Panc1 (cell line): ENCODE measurements at regions not wholly inside any gene's neighbourhood (a gene's known extent, or its start where the extent isn't known, plus 50 kb on each side); places are given as distances from the start of the nearest gene placed in this dataset.

Experiments
- POLR2AphosphoS5 ChIP-seq: IDR thresholded peaks from 2 replicates; pipeline ENCODE4 v1.6.1; 2012; ENCODE audit warnings: mild to moderate bottlenecking, low read depth, low read length, moderate library complexity
- SIN3A ChIP-seq: IDR thresholded peaks from 2 replicates; pipeline ENCODE4 v1.6.1; 2012; ENCODE audit warnings: low read depth, mild to moderate bottlenecking, low read length, moderate library complexity, borderline replicate concordance; ENCODE audit not compliant: insufficient read depth
- TF ChIP-seq, protein P1 (sequence below), 2 experiments: IDR thresholded peaks; 2 replicates each; pipeline ENCODE4 v1.6.1; 2011 to 2012; ENCODE audit warnings: low read depth in 2 of 2, control low read depth in 1 of 2, low read length in 1 of 2, mild to moderate bottlenecking in 1 of 2, moderate library complexity in 1 of 2; ENCODE audit not compliant: insufficient read depth in 1 of 2
- TF ChIP-seq, protein P2 (sequence below): fragments of 450-650 bp; IDR thresholded peaks from 2 replicates; pipeline ENCODE4 v1.5.1; 2017; ENCODE audit warnings: mild to moderate bottlenecking

GRCh38 chr14:97642631-97643030, 845.4 kb downstream of the VRK1 start:
- TF ChIP-seq, protein P1, sequence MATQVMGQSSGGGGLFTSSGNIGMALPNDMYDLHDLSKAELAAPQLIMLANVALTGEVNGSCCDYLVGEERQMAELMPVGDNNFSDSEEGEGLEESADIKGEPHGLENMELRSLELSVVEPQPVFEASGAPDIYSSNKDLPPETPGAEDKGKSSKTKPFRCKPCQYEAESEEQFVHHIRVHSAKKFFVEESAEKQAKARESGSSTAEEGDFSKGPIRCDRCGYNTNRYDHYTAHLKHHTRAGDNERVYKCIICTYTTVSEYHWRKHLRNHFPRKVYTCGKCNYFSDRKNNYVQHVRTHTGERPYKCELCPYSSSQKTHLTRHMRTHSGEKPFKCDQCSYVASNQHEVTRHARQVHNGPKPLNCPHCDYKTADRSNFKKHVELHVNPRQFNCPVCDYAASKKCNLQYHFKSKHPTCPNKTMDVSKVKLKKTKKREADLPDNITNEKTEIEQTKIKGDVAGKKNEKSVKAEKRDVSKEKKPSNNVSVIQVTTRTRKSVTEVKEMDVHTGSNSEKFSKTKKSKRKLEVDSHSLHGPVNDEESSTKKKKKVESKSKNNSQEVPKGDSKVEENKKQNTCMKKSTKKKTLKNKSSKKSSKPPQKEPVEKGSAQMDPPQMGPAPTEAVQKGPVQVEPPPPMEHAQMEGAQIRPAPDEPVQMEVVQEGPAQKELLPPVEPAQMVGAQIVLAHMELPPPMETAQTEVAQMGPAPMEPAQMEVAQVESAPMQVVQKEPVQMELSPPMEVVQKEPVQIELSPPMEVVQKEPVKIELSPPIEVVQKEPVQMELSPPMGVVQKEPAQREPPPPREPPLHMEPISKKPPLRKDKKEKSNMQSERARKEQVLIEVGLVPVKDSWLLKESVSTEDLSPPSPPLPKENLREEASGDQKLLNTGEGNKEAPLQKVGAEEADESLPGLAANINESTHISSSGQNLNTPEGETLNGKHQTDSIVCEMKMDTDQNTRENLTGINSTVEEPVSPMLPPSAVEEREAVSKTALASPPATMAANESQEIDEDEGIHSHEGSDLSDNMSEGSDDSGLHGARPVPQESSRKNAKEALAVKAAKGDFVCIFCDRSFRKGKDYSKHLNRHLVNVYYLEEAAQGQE (IDR thresholded peaks at IDR 0.05; ENCODE audit: insufficient read depth in 1 of 2, low read depth in 2 of 2, low read length in 1 of 2) = no peak
- TF ChIP-seq SIN3A (no peak), POLR2AphosphoS5 (no peak)
- TF ChIP-seq, protein P2, sequence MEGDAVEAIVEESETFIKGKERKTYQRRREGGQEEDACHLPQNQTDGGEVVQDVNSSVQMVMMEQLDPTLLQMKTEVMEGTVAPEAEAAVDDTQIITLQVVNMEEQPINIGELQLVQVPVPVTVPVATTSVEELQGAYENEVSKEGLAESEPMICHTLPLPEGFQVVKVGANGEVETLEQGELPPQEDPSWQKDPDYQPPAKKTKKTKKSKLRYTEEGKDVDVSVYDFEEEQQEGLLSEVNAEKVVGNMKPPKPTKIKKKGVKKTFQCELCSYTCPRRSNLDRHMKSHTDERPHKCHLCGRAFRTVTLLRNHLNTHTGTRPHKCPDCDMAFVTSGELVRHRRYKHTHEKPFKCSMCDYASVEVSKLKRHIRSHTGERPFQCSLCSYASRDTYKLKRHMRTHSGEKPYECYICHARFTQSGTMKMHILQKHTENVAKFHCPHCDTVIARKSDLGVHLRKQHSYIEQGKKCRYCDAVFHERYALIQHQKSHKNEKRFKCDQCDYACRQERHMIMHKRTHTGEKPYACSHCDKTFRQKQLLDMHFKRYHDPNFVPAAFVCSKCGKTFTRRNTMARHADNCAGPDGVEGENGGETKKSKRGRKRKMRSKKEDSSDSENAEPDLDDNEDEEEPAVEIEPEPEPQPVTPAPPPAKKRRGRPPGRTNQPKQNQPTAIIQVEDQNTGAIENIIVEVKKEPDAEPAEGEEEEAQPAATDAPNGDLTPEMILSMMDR = no peak
